ENCODE measurements at regions not wholly inside any gene's neighbourhood (a gene's known extent, or its start where the extent isn't known, plus 50 kb on each side); places are given as distances from the start of the nearest gene placed in this dataset.

GRCh38 chr6:114404339-114404955 lies 61.6 kb upstream of the HS3ST5 start:
- no peak for DNase-seq

- no peak for DNase-seq
Measured at GRCh38 chr6:114403858-114404257, 61.0 kb upstream of the HS3ST5 start.

GRCh38 chr6:114398481-114398880 lies 55.7 kb upstream of the HS3ST5 start:
- DNase-seq: no peak
